RWPE2 (cell line): ENCODE measurements at regions not wholly inside any gene's neighbourhood (a gene's known extent, or its start where the extent isn't known, plus 50 kb on each side); places are given as distances from the start of the nearest gene placed in this dataset.

Experiments
- ATAC-seq: fragments of 200-7000 bp; cut with Tn5 transposase; 3 replicates; pipeline ENCODE4 v1.9.1; 2021; ENCODE audit warnings: low read depth
- DNase-seq: peaks from one replicate; pipeline ENCODE4 v3.0.0-alpha.2; 2020; ENCODE audit warnings: low spot score
- H3K27ac ChIP-seq: fragments of 450-650 bp; 2 replicates; pipeline ENCODE4 v1.5.1; 2017; ENCODE audit warnings: mild to moderate bottlenecking; ENCODE audit not compliant: poor library complexity, severe bottlenecking
- H3K27me3 ChIP-seq: fragments of 250-450 bp; sonication (Bioruptor Pico); 2 replicates; pipeline ENCODE4 v1.5.1; 2021; ENCODE audit warnings: mild to moderate bottlenecking, moderate library complexity; ENCODE audit not compliant: insufficient read depth, poor library complexity, severe bottlenecking
- H3K36me3 ChIP-seq: fragments of 250-450 bp; sonication (Bioruptor Pico); 2 replicates; pipeline ENCODE4 v1.5.1; 2020; ENCODE audit warnings: low read depth, mild to moderate bottlenecking, moderate library complexity
- H3K4me1 ChIP-seq: fragments of 250-450 bp; sonication (Bioruptor Pico); 2 replicates; pipeline ENCODE4 v1.5.1; 2021; ENCODE audit warnings: mild to moderate bottlenecking, moderate library complexity; ENCODE audit not compliant: insufficient read depth, poor library complexity, severe bottlenecking
- H3K4me3 ChIP-seq: fragments of 250-450 bp; sonication (Bioruptor Pico); 2 replicates; pipeline ENCODE4 v1.5.1; 2021; ENCODE audit warnings: mild to moderate bottlenecking, moderate library complexity; ENCODE audit not compliant: severe bottlenecking
- H3K9me3 ChIP-seq: fragments of 250-450 bp; sonication (Bioruptor Pico); 2 replicates; pipeline ENCODE4 v1.5.1; 2021; ENCODE audit warnings: mild to moderate bottlenecking, moderate library complexity; ENCODE audit not compliant: severe bottlenecking
- TF ChIP-seq, protein P1 (sequence below): fragments of 450-650 bp; IDR thresholded peaks from one replicate; pipeline ENCODE4 v1.5.1; 2017; ENCODE audit warnings: mild to moderate bottlenecking, moderate library complexity; ENCODE audit not compliant: poor library complexity, severe bottlenecking

DNA sequence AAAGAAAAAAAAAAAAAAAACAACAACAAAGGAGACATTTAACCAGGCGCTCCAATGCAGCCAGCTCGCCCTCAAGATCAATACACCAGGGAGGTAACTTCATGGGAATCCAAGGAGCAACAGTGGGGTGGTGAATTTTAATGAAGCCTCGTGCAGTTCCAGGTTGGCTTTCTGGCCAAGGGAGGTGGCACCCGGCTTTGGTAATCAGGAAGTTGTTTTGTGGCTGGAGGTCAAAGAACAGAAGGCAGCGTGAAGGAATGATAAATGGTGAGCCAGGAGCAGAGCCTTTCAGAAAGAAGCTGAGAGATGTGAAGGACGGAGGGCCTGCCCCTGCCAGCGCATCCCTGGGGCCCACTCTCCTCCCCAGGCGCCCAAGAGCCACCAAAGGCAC, 188.2 kb upstream of the TSC22D1 start:
- Histone ChIP-seq H3K4me3 (no peak overlapping the region), H3K9me3 (no peaks in the 10 kb centered on the region), H3K27ac (no peak overlapping the region), H3K36me3 (no peaks in the 10 kb centered on the region), H3K4me1 (peaks cover 13% of the 10 kb centered on the region), H3K27me3 (no peaks in the 10 kb centered on the region)
- TF ChIP-seq, protein P1, sequence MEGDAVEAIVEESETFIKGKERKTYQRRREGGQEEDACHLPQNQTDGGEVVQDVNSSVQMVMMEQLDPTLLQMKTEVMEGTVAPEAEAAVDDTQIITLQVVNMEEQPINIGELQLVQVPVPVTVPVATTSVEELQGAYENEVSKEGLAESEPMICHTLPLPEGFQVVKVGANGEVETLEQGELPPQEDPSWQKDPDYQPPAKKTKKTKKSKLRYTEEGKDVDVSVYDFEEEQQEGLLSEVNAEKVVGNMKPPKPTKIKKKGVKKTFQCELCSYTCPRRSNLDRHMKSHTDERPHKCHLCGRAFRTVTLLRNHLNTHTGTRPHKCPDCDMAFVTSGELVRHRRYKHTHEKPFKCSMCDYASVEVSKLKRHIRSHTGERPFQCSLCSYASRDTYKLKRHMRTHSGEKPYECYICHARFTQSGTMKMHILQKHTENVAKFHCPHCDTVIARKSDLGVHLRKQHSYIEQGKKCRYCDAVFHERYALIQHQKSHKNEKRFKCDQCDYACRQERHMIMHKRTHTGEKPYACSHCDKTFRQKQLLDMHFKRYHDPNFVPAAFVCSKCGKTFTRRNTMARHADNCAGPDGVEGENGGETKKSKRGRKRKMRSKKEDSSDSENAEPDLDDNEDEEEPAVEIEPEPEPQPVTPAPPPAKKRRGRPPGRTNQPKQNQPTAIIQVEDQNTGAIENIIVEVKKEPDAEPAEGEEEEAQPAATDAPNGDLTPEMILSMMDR = no peak
- DNase-seq (no peak), ATAC-seq (no peak)

DNA sequence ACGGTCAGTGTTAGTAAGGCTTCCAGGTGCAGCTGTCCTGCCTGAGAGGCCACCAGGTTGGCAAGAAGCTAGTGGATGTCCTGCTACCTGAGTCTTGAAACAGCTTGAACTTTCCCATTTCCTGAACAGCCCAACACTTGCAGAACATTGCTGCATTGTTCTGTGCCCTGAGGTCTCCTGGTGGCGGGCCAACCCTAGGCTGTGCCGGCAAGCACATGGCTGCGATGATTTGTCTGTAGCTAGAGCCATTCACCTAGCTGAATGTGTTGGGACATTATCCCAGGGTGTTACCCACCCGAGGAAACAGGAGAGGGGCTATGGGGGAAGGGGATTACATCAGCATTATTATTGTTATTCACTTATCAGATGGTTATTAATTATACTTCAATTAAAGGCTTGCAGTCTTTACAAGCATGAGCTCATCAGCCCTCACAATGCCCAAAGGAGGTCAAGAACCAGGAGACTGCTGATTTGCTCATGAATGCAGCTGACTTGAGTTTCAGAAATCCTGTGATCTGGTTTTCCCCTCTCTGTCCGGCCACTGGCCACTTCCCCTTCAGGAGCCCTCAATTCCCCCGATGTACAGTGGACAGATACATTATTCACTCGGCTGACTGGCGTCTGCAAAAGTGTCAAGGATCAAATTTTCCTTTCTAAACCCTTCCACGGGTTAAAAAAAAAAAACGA, 187.6 kb upstream of the TSC22D1 start:
- no peak overlapping the region for H3K27ac ChIP-seq
- H3K4me1 ChIP-seq = peaks cover 17% of the 10 kb centered on the region
- H3K9me3 ChIP-seq = no peaks in the 10 kb centered on the region
- no peaks in the 10 kb centered on the region for H3K27me3 ChIP-seq
- DNase-seq = no peak
- no peaks in the 10 kb centered on the region for H3K36me3 ChIP-seq
- no peak overlapping the region for H3K4me3 ChIP-seq
- no peak for ATAC-seq
- TF ChIP-seq, protein P1 = no peak

DNA sequence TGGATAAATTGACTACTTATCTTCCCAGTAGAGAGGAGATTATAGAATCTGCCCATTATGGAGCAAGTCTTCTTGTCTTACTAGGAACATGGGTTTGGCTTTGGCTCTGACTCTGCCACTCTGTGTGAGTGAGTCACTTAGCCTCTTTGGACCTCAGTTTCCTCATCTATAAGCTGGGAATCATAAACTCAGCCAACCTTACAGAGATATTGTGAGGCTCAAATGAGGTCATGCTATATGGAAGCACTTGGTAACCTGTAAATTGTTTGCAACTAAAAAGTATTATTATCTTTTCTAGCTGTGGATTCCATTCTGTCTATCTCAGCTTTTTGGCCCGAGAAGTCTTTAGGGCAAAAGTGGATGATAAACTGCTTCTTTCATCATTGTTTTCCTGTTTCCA, 186.8 kb upstream of the TSC22D1 start:
- no peak for DNase-seq
- ATAC-seq = no peak
- TF ChIP-seq, protein P1 = no peak
- H3K36me3 ChIP-seq = no peaks in the 10 kb centered on the region
- no peak overlapping the region for H3K27ac ChIP-seq
- peaks cover 25% of the 10 kb centered on the region for H3K4me1 ChIP-seq
- H3K27me3 ChIP-seq = no peaks in the 10 kb centered on the region
- no peaks in the 10 kb centered on the region for H3K9me3 ChIP-seq
- H3K4me3 ChIP-seq = no peak overlapping the region

DNA sequence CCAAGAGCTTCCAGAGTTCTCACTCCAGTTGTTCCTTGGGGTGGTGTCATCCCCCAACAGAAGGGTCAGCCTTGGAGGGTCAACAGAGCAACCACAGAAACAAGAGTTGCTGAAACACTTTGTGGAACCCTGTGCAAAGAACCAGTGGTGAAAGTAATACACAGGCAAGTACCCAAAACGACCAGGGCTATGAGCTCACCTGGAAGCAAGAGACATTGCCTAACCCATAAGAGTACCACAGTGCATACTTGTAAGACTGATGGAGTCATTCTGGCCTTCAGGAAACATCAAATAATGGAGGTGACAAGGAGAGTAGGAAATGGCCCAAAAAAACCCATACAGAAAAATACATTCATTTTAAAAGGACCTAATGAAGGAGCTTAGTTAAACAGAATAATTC, 184.3 kb upstream of the TSC22D1 start:
- Histone ChIP-seq H3K36me3 (no peaks in the 10 kb centered on the region), H3K4me3 (no peak overlapping the region), H3K27me3 (no peaks in the 10 kb centered on the region), H3K4me1 (peaks cover 39% of the 10 kb centered on the region), H3K9me3 (no peaks in the 10 kb centered on the region), H3K27ac (peak overlapping the region; percentile 93)
- TF ChIP-seq, protein P1 = no peak
- ATAC-seq = no peak
- no peak for DNase-seq
